ENCODE measurements at regions not wholly inside any gene's neighbourhood (a gene's known extent, or its start where the extent isn't known, plus 50 kb on each side); places are given as distances from the start of the nearest gene placed in this dataset.

DNA sequence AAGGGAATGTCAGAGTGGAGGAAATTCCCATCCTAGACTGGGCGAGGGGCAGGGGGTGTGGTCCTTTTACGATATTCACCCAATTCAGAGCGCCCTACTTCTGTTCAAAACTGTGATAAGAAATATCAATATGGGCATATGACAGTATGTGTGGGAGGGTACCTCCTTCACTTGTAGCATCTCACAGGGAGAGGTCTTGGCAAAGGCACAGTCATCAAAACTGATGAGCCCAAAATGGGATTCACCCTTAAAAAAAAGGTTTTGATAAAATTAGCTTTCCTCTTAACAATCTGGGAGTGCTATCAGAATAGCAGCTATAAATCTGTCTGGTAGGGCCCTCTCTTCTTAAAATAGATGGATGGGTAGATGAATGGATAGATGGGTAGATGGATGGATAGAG lies 967.8 kb upstream of the RBFOX1 start:
- intact Hi-C loops (cut with DNase I), result no loop called here
- ATAC-seq, result no peak
- Histone ChIP-seq H3K27me3 (no peaks in the 10 kb centered on the region), H3K4me3 (no peak overlapping the region), H3K36me3 (no peaks in the 10 kb centered on the region), H3K9me3 (no peaks in the 10 kb centered on the region), H3K27ac (no peak overlapping the region), H3K4me1 (no peaks in the 10 kb centered on the region)
- TF ChIP-seq POLR2A (IDR thresholded peaks at IDR 0.05) (no peak), CTCF (IDR thresholded peaks at IDR 0.05) (no peak)
- no peak for DNase-seq
- 82 to 90% (median 83%) methylated on average over 3 of the region's 3 CpGs for WGBS, 4 donors

DNA sequence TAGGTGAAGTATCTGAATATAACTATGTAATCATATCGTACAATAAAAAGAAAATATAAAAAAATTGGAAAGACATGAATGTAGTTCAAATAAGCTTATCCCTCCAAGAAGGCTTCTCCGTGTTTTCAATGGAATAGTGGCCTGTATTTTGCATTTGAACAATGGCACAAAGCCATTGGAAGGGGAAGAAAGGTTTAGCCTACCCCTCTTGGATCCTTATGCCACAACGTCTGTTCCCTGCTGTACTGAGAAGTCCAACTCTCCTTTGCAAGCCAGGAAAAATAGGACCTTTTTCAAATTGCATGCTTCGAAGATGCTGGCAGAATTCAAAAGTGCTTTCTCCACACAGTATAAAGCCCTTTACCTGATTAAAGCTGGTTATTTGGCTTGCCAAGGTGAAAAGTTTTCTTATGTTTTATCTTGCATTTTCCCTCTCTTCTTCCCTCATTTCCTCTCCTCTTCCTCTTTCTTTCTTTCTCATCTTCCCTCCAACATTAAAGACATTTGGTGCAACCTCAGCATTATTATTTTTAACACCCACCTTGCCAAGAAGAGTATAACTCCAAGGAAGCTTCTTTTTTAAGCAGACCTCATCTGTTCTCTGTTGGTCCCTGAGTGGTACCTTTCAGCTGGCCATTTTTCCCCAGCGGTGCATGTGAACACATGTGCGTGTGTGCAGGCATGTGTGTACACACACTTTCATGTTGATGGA lies 968.6 kb upstream of the RBFOX1 start:
- no peaks in the 10 kb centered on the region for H3K4me1 ChIP-seq
- ATAC-seq (no peak), DNase-seq (no peak)
- TF ChIP-seq POLR2A (IDR thresholded peaks at IDR 0.05) (no peak), CTCF (IDR thresholded peaks at IDR 0.05) (no peak)
- no peak overlapping the region for H3K27ac ChIP-seq
- H3K4me3 ChIP-seq, result no peak overlapping the region
- H3K36me3 ChIP-seq, result no peaks in the 10 kb centered on the region
- no peaks in the 10 kb centered on the region for H3K27me3 ChIP-seq
- intact Hi-C loops (cut with DNase I), result no loop called here
- H3K9me3 ChIP-seq, result no peaks in the 10 kb centered on the region
- 64 to 71% (median 66%) methylated on average over 6 of the region's 6 CpGs for WGBS, 4 donors

- TF ChIP-seq POLR2A (IDR thresholded peaks at IDR 0.05) (no peak), CTCF (IDR thresholded peaks at IDR 0.05) (no peak)
- 73 to 84% (median 82%) methylated on average over 11 of the region's 11 CpGs for WGBS, 4 donors
- intact Hi-C loops (cut with DNase I), result no loop called here
- Histone ChIP-seq H3K27me3 (no peaks in the 10 kb centered on the region), H3K4me3 (no peak overlapping the region), H3K4me1 (no peaks in the 10 kb centered on the region), H3K27ac (no peak overlapping the region), H3K36me3 (no peaks in the 10 kb centered on the region), H3K9me3 (no peaks in the 10 kb centered on the region)
- no peak for DNase-seq
- no peak for ATAC-seq
Observed at GRCh38 chr16:6363396-6363795, 969.2 kb upstream of the RBFOX1 start.

DNA sequence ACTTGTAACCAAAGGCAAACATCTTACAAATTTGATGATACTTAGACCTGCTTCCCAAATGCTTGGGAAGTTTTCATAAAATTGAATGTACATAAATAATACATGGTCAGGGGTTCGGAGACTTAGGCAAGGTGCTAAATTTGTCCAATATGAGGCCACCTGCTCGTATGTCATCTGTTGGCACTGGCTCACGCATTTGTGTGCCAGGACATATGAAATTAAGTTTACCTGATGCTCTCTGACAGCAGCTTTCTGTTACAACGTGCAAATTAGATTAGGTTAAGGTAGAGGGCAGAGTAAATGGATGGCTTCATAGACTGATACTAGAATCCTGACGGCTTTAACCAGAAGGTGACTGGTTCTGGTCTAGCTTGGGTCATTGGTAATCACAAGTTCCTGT lies 970.3 kb upstream of the RBFOX1 start:
- WGBS, 4 donors, result 52 to 80% (median 65%) methylated on average over 5 of the region's 5 CpGs
- TF ChIP-seq CTCF (IDR thresholded peaks at IDR 0.05) (no peak), POLR2A (IDR thresholded peaks at IDR 0.05) (no peak)

More for the DNA sequence above, 970.3 kb upstream of the RBFOX1 start:
- Histone ChIP-seq H3K27ac (no peak overlapping the region), H3K36me3 (no peaks in the 10 kb centered on the region), H3K4me1 (no peaks in the 10 kb centered on the region), H3K27me3 (no peaks in the 10 kb centered on the region), H3K9me3 (no peaks in the 10 kb centered on the region), H3K4me3 (no peak overlapping the region)
- intact Hi-C loops (cut with DNase I), result no loop called here
- no peak for ATAC-seq
- no peak for DNase-seq

All from heart left ventricle (tissue), 16 donors.